ENCODE measurements at regions not wholly inside any gene's neighbourhood (a gene's known extent, or its start where the extent isn't known, plus 50 kb on each side); places are given as distances from the start of the nearest gene placed in this dataset.
"Not testable (repeated sequence)": the region's sequence is repeated elsewhere in the genome, so short reads cannot be mapped to it uniquely, and the experiment has no call there.

DNA sequence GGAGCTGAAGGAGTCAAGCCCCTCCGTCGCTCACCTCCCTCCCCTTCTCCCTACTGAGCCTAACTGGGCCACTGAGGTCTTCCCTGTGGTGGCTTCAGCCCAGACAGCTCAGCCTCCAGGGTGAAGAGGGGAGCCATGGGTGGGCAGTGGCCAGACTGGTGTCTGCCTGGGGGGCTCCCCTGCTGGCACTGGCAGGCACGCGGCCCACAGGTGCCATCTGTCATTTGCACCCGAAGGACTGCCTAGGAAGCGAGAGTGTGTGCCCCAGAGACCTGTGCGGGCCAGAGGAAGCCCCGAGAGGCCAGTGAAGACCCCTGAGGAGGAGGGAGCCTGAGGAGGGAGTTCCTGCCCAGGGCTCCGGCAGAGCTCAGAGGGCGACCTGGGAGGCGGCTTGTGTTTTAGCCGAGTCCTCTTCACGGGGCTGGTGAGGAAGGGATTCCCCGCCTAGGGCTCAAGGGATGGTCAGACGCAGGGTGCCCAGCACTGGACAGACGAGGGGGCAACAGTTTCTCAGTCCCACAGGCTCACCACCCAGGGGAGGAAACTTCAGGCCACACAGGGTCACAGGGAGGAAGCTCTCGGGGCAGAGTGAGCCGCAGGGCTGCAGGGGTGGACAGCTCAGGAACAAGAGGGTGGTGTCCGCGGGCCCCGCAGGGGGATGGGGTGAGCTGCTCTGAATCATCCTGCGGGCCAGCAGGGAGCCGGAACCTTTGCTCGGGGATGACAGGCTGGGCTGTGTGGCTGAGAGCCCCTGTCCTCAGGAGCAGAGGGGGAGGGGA, 76.2 kb upstream of the PPP2R2D start:
- DNase-seq = no peak

DNA sequence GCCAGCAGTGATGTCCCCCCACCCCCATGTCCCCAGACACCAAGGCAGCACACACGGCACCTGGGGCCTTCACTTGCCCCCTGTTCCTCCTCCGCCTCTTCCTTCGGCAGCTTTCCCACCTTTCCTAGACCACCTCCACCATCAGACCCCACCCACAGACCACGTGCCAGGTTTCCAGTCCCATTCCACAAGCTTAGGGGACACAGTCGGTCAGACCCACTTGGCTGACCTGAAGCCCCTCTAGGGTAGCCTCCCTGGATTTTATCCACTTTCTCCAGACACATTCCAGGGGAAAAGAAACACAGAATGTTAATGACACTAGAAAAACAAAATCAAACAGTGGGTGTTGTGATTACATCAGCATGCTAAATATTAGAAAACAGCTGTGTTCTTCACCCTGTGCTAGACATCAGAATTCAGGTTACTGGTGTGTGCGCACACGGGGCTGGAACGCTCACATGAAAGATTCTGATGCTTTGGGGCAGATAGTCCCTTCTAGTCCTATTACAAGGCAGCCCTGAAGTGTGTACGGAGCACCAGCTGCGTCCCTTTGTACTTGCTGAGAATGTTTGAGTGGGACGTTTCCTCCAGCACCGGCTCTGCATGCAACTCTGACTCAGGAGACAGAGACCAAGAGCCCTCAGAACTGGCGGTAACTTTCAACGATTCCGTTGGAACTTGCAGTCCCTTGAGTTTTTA, 75.5 kb upstream of the PPP2R2D start:
- DNase-seq = no peak

- DNase-seq = no peak
Measured at GRCh38 chr10:131825960-131826650, 74.7 kb upstream of the PPP2R2D start.

DNA sequence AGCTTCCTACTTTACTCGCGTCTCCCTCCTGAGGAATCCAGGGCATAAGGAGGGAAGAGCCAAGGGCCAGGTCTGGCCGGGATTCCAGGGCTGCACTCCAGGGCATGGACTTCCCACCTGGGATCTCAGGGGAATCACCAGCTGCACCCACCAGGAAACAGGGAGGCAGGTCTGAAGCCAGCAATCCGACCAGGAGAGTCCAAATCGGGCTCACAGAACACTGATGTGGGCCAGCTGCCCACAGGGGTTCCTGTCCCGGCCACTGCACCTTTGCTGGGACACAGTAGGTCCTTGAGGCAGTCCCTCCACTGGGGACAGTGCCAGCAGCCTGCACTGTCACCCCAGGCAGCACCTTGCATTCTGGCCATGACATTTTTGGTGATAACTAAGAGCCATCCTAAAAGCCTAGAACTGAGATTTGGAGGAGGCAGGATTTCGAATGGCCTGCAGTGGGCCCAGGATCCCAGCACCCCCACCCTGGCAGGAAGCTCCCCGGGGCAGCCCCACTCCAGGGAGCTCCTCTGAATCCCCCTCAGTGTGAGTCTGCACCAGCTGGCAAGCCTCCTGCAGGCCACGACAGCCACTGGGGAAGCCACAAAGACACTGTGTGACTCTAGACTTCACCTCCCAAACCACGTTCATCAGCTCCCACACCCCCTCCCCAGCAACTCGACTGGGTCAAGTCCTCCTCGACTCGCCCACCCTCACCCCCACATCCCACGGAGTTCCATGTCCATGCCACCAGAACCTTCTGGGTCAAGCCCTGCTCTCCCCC, 71.5 kb upstream of the PPP2R2D start:
- no peak for DNase-seq

DNA sequence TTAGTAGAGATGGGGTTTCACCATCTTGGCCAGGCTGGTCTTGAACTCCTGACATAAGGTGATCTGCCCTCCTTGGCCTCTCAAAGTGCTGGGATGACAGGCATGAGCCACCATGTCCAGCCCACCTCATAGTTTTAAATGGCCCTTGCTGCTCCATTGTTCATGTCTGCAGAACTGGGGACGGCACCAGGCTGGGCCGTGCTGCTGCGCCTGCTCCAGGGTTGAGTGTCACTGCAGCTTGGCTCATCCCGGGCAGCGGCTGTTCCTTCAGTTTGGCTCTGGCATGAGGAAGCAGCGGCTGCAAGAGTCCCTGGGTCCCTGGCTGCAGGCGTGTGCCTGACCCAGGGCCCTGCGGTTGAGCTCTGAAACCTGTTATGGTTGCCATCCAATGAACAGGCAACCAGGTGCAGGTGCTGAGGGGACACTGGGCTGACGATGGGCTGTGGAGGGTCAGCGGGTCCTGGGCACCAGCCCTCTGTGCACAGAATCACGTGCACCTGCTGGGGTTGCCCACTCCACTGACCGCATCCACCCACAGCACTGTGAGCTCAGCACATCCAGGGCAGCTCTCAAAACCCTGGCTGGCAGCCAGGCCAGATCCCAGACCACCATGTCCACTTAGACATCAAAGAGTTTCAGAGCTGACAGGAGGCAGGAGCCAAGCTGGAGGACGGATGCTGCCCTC, 70.2 kb upstream of the PPP2R2D start:
- no peak for DNase-seq

DNA sequence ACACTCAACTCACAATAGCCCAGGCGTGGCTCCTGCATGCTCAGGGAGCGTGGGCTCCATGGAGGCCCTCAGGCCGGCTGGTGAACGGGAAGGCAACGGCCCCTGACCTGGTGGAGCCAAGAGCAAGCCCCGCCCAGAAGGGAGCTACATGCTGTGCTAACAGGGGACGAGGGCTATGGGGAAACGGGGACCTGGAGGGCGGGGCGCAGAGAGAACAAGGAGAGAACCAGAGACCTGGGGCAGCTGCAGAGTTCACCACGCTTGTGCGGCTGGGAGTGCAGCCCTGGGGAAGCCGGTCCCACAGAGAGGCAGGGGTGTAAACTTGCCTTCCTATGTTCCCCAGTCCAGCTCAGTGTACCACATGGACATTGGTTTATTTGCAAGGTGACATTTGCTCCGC, 69.2 kb upstream of the PPP2R2D start:
- DNase-seq = no peak

DNA sequence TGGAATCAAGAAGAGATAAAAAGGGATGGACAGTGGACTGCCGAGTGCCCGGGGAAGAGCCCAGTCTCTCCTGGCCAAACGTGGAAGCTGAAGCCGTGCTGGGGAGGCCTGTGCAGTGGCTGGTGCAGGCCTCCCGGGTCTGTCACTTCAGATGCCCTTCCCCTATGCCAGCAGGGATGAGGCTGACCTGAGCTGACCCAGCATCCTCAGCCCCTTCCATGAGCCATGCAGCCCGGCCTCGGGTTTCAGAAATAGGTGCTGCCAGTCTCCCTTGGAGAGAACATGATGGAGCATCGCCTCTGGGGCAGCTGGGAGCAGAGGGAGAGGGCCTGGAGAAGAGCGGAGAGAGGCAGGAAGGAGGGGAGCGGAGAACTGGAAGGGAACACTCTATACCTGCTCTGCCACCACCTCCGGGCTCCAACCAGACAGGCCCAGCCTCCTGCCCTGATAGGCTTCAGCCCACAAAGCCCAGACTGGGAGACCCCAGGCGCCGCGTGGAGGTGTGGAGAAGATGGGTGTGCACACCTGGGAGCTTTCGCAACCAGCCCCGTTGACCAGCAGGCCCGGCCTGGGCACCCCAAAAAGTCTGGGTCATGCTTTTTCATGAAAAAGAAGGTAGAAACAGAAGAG, 68.6 kb upstream of the PPP2R2D start:
- DNase-seq = no peak

- no peak for DNase-seq
Measured at GRCh38 chr10:131833013-131833412, 67.8 kb upstream of the PPP2R2D start.

- DNase-seq = no peak
Measured at GRCh38 chr10:131833446-131834080, 67.2 kb upstream of the PPP2R2D start.

DNA sequence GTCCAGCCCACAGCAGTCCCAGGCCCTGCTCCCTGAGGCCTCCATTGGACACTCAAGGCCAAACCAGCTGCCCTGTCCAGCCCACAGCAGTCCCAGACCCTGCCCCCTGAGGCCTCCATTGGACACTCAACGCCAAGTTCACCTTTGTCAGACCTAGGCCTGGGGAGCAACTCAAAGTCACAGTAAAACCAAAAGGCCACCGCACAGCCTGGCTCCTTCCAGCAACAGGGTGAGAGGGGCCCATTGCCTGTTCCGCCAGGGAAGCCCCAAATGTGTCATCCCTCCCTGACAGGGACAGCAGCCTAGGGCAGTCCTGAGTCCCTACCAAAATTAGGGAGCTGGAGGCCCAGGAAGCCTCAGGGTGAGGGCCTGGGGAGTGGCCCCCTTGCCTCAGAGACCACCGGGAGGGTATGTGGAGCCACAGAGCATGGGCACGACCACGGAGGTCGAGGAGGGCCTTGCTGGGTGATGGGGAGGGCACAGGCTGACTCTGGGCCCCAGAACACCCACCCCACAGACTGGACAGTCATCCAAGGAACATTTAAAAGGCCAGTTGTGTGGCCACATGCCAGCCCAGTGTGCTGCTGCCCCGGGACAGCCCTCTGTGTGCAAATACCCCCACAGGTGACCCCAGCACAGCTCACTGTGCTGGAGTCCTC, 66.5 kb upstream of the PPP2R2D start:
- no peak for DNase-seq

GRCh38 chr10:131838966-131839742, 61.7 kb upstream of the PPP2R2D start:
- DNase-seq = no peak

DNA sequence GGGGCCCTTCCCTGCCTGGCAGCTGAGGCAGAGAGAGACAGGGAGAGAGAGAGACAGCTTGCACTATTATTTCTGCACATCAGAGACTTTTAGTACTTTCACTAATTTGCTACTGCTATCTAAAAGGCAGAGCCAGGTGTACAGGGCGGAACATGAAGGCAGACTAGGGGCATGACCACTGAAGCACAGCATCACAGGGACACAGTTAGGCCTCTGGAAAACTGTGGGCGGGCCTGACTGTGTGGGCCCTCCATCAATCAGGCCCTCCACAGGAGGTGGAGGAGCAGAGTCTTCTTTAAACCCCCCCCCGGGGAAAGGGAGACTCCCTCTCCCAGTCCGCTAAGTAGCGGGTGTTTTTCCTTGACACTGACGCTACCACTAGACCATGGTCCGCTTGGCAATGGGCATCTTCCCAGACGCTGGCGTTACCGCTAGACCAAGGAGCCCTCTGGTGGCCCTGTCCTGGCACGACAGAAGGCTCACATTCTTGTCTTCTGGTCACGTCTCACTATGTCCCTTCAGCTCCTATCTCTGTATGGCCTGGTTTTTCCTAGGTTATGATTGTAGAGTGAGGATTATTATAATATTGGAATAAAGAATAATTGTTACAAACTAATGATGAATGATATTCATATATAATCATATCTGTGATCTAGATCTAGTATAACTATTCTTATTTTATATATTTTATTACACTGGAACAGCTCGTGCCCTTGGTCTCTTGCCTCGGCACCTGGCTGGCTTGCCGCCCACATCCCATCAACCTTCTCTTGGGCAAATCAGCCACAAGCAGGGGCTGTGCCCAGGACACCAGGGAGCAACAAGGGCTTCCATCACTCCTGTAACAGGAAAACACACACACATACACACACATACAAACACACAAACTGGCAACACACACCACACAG, 60.7 kb upstream of the PPP2R2D start:
- not testable (repeated sequence) for DNase-seq

DNA sequence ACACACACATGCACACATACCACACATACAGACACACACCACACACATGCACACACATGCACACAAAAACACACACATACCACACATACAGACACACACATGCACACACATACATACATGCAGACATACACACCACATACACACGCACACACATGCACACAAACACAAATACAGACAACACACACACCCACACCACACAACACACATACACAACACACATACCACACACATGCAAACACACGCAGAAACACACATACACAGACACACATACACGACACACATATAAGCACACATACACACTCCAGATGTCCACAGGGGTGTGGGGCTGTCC, 60.1 kb upstream of the PPP2R2D start:
- no peak for DNase-seq

GRCh38 chr10:131841131-131841660, 59.6 kb upstream of the PPP2R2D start:
- DNase-seq = no peak

GRCh38 chr10:131841661-131842139, 59.1 kb upstream of the PPP2R2D start:
- DNase-seq = no peak

- DNase-seq = no peak
Measured at GRCh38 chr10:131842351-131843088, 58.3 kb upstream of the PPP2R2D start.

- DNase-seq = no peak
Measured at GRCh38 chr10:131843089-131843595, 57.7 kb upstream of the PPP2R2D start.

- DNase-seq = no peak
Measured at GRCh38 chr10:131843881-131844284, 56.9 kb upstream of the PPP2R2D start.

Data from effector CD4-positive, alpha-beta T cell (primary cell).